K562 (cell line): ENCODE measurements at regions not wholly inside any gene's neighbourhood (a gene's known extent, or its start where the extent isn't known, plus 50 kb on each side); places are given as distances from the start of the nearest gene placed in this dataset.

ENCODE experiments used
- ATAC-seq: fragments of 200-7000 bp; cut with Tn5 transposase; 3 replicates; pipeline ENCODE4 v1.9.1; 2020; ENCODE audit warnings: moderate library complexity
- BruUV-seq: library from RNA; stranded (reverse); fragments of 400-500 nt; replicated peaks from 2 replicates; lab custom pipeline; 2021; lab: Mats Ljungman, UMichigan
- CTCF ChIA-PET: fragments of 300-600 bp; formaldehyde crosslinking; extraction: SDS; loops from one replicate; lab custom pipeline; 2021; ENCODE audit warnings: low intra/inter-chr PET ratio; lab: Yijun Ruan, JAX
- POLR2A ChIA-PET: fragments of 300-600, 350-650 bp; sonication (Branson Sonifier 250); formaldehyde crosslinking; extraction: SDS; loops from one replicate; lab custom pipeline; 2021; ENCODE audit warnings: antibody characterized with exemption, inconsistent platforms; lab: Yijun Ruan, JAX
- DNase-seq, 4 experiments: peaks; one replicate each; pipeline versions ENCODE4 v3.0.0 to v3.0.0-alpha.2; 2011 to 2018; ENCODE audit warnings: low spot score in 3 of 4, mixed read lengths in 3 of 4; ENCODE audit errors: extremely low read depth in 1 of 4
- FAIRE-seq: peaks from 2 replicates; lab custom pipeline; 2011; peaks lifted over from hg19 to GRCh38; lab: Jason Lieb, UNC
- H2AFZ ChIP-seq: 2 replicates; pipeline ENCODE4 v1.6.0; 2011; ENCODE audit warnings: low read depth, low read length, control low read depth, inconsistent platforms
- H3K27ac ChIP-seq: fragments of 200-600 bp; 3 replicates; pipeline ENCODE4 v1.8.0; 2011; ENCODE audit warnings: low read depth, mild to moderate bottlenecking, control low read depth, inconsistent platforms, low read length, moderate library complexity, mixed read lengths; ENCODE audit errors: extremely low read depth
- H3K27me3 ChIP-seq, 2 experiments: fragments of 300-600 bp in 1 of 2; 2 replicates in 1 of 2; 3 replicates in 1 of 2; pipeline versions ENCODE4 v1.6.0 to v1.8.0; 2011; ENCODE audit warnings: inconsistent platforms in 2 of 2, low read length in 2 of 2, mild to moderate bottlenecking in 1 of 2, mixed read lengths in 1 of 2, moderate library complexity in 1 of 2; ENCODE audit not compliant: control insufficient read depth in 2 of 2, insufficient read depth in 2 of 2
- H3K36me3 ChIP-seq: fragments of 300-600 bp; 3 replicates; pipeline ENCODE4 v1.8.0; 2011; ENCODE audit warnings: mild to moderate bottlenecking, low read length, inconsistent platforms; ENCODE audit not compliant: control insufficient read depth, insufficient read depth
- H3K4me1 ChIP-seq, 2 experiments: fragments of 200-600 bp in 1 of 2; replicated peaks in 1 of 2; 2 replicates in 1 of 2; 3 replicates in 1 of 2; pipeline versions ENCODE4 v1.5.1 to v1.8.0; 2011; ENCODE audit warnings: inconsistent platforms in 2 of 2, low read length in 2 of 2, mild to moderate bottlenecking in 1 of 2, mixed read lengths in 1 of 2, moderate library complexity in 1 of 2; ENCODE audit not compliant: control insufficient read depth in 2 of 2, insufficient read depth in 2 of 2
- H3K4me2 ChIP-seq: 2 replicates; pipeline ENCODE4 v1.6.1; 2011; ENCODE audit warnings: low read length, control low read depth, inconsistent platforms, mixed read lengths; ENCODE audit not compliant: insufficient read depth
- H3K4me3 ChIP-seq: fragments of 200-600 bp; sonication (generic), shearing (Covaris generic); 2 replicates; pipeline ENCODE4 v1.5.1; 2016; ENCODE audit warnings: control low read depth, inconsistent platforms
- H3K79me2 ChIP-seq: fragments of 200-600 bp; 3 replicates; pipeline ENCODE4 v1.8.0; 2011; ENCODE audit warnings: low read length, inconsistent platforms; ENCODE audit not compliant: control insufficient read depth, insufficient read depth
- H3K9ac ChIP-seq, 2 experiments: 2 replicates each; pipeline versions ENCODE4 v1.6.0 to v1.6.1; 2011; ENCODE audit warnings: low read depth in 2 of 2, low read length in 2 of 2, control low read depth in 1 of 2, inconsistent platforms in 1 of 2, mild to moderate bottlenecking in 1 of 2, mixed read lengths in 1 of 2; ENCODE audit not compliant: insufficient read depth in 1 of 2
- H3K9me1 ChIP-seq: one replicate; pipeline ENCODE4 v1.6.0; 2011; ENCODE audit warnings: inconsistent platforms, mild to moderate bottlenecking, low read length, moderate library complexity; ENCODE audit not compliant: control insufficient read depth, insufficient read depth
- H3K9me3 ChIP-seq: replicated peaks from 2 replicates; pipeline ENCODE4 v1.5.1; 2011; ENCODE audit warnings: low read depth, low read length, inconsistent platforms; ENCODE audit not compliant: control insufficient read depth, insufficient read depth
- H4K20me1 ChIP-seq: replicated peaks from 2 replicates; pipeline ENCODE4 v1.6.1; 2011; ENCODE audit warnings: low read length, inconsistent platforms, mixed read lengths; ENCODE audit not compliant: control insufficient read depth, insufficient read depth
- CHAMP1 ChIP-seq: fragments of 450-650 bp; IDR thresholded peaks from 2 replicates; pipeline ENCODE4 v1.6.1; 2016; ENCODE audit warnings: mild to moderate bottlenecking
- POLR2AphosphoS5 ChIP-seq: IDR thresholded peaks from 2 replicates; pipeline ENCODE4 v1.6.1; 2011; ENCODE audit warnings: mild to moderate bottlenecking, low read depth, low read length, moderate library complexity; ENCODE audit not compliant: control insufficient read depth, insufficient read depth
- RBFOX2 ChIP-seq: fragments of 200-400 bp; formaldehyde crosslinking; IDR thresholded peaks from 2 replicates; pipeline ENCODE4 v1.6.1; 2017; ENCODE audit warnings: low read depth, mild to moderate bottlenecking, low read length, moderate library complexity
- TAF1 ChIP-seq: IDR thresholded peaks from 2 replicates; pipeline ENCODE4 v1.6.1; 2011; ENCODE audit warnings: mild to moderate bottlenecking, low read length, moderate library complexity; ENCODE audit not compliant: insufficient read depth, control insufficient read depth, severe bottlenecking; ENCODE audit errors: extremely low read depth
- TEAD2 ChIP-seq: fragments of 450-650 bp; IDR thresholded peaks from 2 replicates; pipeline ENCODE4 v1.6.1; 2016; ENCODE audit warnings: missing genetic modification characterization, control low read depth, missing compliant biosample characterization
- ZBTB12 ChIP-seq: fragments of 250-450 bp; sonication (Bioruptor Pico); IDR thresholded peaks from 2 replicates; pipeline ENCODE4 v1.4.0; 2020
- ZC3H11A ChIP-seq: IDR thresholded peaks from 2 replicates; pipeline ENCODE4 v1.6.1; 2012; ENCODE audit warnings: low read depth, low read length, improper control_type of control experiment
- ZFP36 ChIP-seq: fragments of 150-350 bp; IDR thresholded peaks from 2 replicates; pipeline ENCODE4 v1.6.1; 2018; ENCODE audit warnings: low read length, low read depth; ENCODE audit not compliant: partially characterized antibody
- ZNF197 ChIP-seq: fragments of 200-800 bp; sonication (Bioruptor generic); IDR thresholded peaks from 2 replicates; pipeline ENCODE4 v1.6.1; 2016; ENCODE audit warnings: low read depth, missing genetic modification characterization, missing compliant biosample characterization
- ZNF436 ChIP-seq: fragments of 250-450, 450-650 bp; sonication (Bioruptor Pico); formaldehyde crosslinking; IDR thresholded peaks from 2 replicates; pipeline ENCODE4 v1.7.0; 2020; ENCODE audit warnings: mild to moderate bottlenecking
- WGBS: fragments of 100-300 bp; shearing (Covaris generic); methylation state at CpG from one replicate; pipeline ENCODE4 v1.1.6; 2016; ENCODE audit warnings: low coverage, mixed read lengths; ENCODE audit not compliant: insufficient coverage; ENCODE audit errors: missing lambda C conversion rate; 5-methylcytosine and 5-hydroxymethylcytosine counted together
- in situ Hi-C: fragments of 300-500 bp; cut with MboI; formaldehyde crosslinking; loops from 4 replicates; pipeline ENCODE4 v1.15.0; 2018; ENCODE audit warnings: inconsistent platforms, mixed read lengths
- intact Hi-C: fragments of 100-400 bp; cut with micrococcal nuclease; formaldehyde crosslinking; loops from 2 replicates; pipeline ENCODE4 v1.14.2; 2022

- intact Hi-C loops, result no loop called here
- BruUV-seq, result no TSS peak
Measured at GRCh38 chr3:191781044-191781443, 320.1 kb downstream of the PYDC2 start.

More at GRCh38 chr3:191781044-191781443, 320.1 kb downstream of the PYDC2 start:
- no peak for ATAC-seq
- no peak overlapping the region for H3K4me3 ChIP-seq
- H3K36me3 ChIP-seq, result no peaks in the 10 kb centered on the region
- H3K9me1 ChIP-seq, result no peaks in the 10 kb centered on the region
- WGBS, result 0% methylated on average over 4 of the region's 4 CpGs
- no peak for FAIRE-seq
- H3K4me1 ChIP-seq, result no peaks in the 10 kb centered on the region
- TF ChIP-seq TAF1 (no peak), CHAMP1 (no peak), RBFOX2 (no peak), ZC3H11A (no peak), TEAD2 (tag) (no peak), ZNF436 (CRISPR knock-in tag) (no peak), ZBTB12 (no peak), ZNF197 (CRISPR knock-in tag) (no peak), POLR2AphosphoS5 (no peak), ZFP36 (no peak)
- no peaks in the 10 kb centered on the region for H3K27me3 ChIP-seq
- H2AFZ ChIP-seq, result no peak overlapping the region
- H3K9me3 ChIP-seq, result no peaks in the 10 kb centered on the region
- no peaks in the 10 kb centered on the region for H4K20me1 ChIP-seq
- in situ Hi-C loops, result no loop called here
- DNase-seq, result no peak
- H3K9ac ChIP-seq, result no peak overlapping the region
- no peaks in the 10 kb centered on the region for H3K79me2 ChIP-seq
- ChIA-PET CTCF (no interaction called here), POLR2A (no interaction called here)
- H3K27ac ChIP-seq, result no peak overlapping the region
- no peak overlapping the region for H3K4me2 ChIP-seq
